ENCODE measurements at regions not wholly inside any gene's neighbourhood (a gene's known extent, or its start where the extent isn't known, plus 50 kb on each side); places are given as distances from the start of the nearest gene placed in this dataset.
"Not testable (repeated sequence)": the region's sequence is repeated elsewhere in the genome, so short reads cannot be mapped to it uniquely, and the experiment has no call there.

DNA sequence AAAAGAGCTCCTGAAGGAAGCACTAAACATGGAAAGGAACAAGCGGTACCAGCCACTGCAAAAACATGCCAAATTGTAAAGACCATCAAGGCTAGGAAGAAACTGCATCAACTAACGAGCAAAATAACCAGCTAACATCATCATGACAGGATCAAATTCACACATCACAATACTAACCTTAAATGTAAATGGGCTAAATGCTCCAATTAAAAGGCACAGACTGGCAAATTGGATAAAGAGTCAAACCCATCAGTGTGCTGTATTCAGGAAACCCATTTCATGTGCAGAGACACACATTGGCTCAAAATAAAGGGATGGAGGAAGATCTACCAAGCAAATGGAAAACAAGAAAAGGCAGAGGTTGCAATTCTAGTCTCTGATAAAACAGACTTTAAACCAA lies 69.7 kb upstream of the CCT8L2 start:
- H3K36me3 ChIP-seq; H3K4me3 ChIP-seq; H3K27ac ChIP-seq; H3K27me3 ChIP-seq; H3K9me3 ChIP-seq; ATAC-seq (ENCODE audit: low FRiP score in 2 of 2); H3K4me1 ChIP-seq; DNase-seq: not testable (repeated sequence)
- WGBS, 2 donors = 67 to 75% methylated on average over 2 of the region's 2 CpGs

DNA sequence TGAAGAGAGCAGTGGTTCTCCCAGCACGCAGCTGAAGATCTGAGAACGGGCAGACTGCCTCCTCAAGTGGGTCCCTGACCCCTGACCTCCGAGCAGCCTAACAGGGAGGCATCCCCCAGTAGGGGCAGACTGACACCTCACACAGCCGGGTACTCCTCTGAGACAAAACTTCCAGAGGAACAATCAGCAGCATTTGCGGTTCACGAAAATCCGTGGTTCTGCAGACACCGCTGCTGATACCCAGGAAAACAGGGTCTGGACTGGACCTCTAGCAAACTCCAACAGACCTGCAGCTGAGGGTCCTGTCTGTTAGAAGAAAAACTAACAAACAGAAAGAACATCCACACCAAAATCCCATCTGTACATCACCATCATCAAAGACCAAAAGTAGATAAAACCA lies 68.4 kb upstream of the CCT8L2 start:
- H3K9me3 ChIP-seq; H3K27me3 ChIP-seq; H3K4me1 ChIP-seq; H3K27ac ChIP-seq; H3K36me3 ChIP-seq; DNase-seq; ATAC-seq (ENCODE audit: low FRiP score in 2 of 2); H3K4me3 ChIP-seq: not testable (repeated sequence)
- 91 to 94% methylated on average over 7 to 8 of the region's 8 CpGs for WGBS, 2 donors

DNA sequence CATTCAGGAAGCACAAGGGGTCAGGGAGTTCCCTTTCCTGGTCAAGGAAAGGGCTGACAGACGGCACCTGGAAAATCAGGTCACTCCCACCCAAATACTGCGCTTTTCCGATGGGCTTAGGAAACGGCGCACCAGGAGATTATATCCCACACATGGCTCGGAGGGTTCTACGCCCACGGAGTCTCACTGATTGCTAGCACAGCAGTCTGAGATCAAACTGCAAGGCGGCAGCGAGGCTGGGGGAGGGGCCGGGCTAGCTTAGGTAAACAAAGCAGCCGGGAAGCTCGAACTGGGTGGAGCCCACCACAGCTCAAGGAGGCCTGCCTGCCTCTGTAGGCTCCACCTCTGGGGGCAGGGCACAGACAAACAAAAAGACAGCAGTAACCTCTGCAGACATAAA lies 68.0 kb upstream of the CCT8L2 start:
- DNase-seq = peak in 1 of 2 donors; percentile 42
- 94 to 95% methylated on average over 13 of the region's 13 CpGs for WGBS, 2 donors
- H3K4me3 ChIP-seq; H3K27ac ChIP-seq; H3K4me1 ChIP-seq; H3K9me3 ChIP-seq; ATAC-seq (ENCODE audit: low FRiP score in 2 of 2); H3K36me3 ChIP-seq; H3K27me3 ChIP-seq: not testable (repeated sequence)

DNA sequence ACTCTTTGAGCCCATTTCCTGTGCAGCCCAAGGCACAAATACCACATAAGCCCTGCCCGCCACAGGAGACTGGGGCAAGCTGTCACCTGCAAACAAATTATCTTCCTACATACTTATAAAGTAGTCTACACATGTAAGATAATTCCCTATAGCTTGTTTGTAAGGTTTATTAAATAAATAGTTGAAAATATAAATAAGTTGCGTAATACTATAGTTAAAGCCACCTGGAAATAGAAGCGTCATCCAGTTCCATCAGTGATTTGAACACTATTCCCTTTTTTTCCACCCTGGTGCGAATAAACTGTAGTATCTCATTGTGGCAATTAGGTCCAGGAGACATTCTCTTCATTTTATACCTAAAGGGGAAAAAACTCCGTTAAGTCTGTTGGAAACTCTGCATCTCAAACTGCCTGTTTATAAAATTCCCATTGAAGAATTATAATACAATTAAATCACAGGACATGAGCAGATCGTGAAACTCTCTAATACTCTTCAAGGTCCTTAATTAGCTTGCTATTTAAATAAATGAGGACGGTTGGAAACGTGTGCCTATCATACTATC lies 66.7 kb upstream of the CCT8L2 start:
- H3K36me3 ChIP-seq; DNase-seq; H3K27ac ChIP-seq; H3K9me3 ChIP-seq; H3K4me3 ChIP-seq; H3K27me3 ChIP-seq; ATAC-seq (ENCODE audit: low FRiP score in 2 of 2); H3K4me1 ChIP-seq: not testable (repeated sequence)
- 86% methylated on average over 8 of the region's 8 CpGs for WGBS, 2 donors

DNA sequence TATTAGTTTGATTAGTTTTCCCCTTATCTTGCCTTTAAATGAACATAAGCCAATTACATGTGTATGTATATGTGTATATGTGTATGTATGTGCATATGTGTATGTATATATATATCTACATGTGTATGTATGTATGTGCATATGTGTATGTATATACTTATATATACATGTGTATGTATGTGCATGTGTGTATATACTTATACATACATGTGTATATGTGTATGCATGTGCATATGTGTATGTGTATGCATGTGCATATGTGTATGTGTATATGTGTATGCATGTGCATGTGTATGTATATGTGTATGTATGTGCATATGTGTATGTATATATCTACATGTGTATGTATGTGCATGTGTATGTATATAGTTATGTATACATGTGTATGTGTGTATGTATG lies 65.5 kb upstream of the CCT8L2 start:
- no peak for ATAC-seq (ENCODE audit: low FRiP score in 2 of 2)
- no peak for DNase-seq
- Histone ChIP-seq H3K4me3 (no peak overlapping the region), H3K36me3 (no peaks in the 10 kb centered on the region), H3K27me3 (no peaks in the 10 kb centered on the region), H3K4me1 (no peaks in the 10 kb centered on the region), H3K9me3 (no peaks in the 10 kb centered on the region), H3K27ac (no peak overlapping the region)
- no peak for TF ChIP-seq POLR2AphosphoS5 (IDR thresholded peaks at IDR 0.05)
- TF ChIP-seq EP300 (IDR thresholded peaks at IDR 0.05) = no peak
- TF ChIP-seq POLR2A (IDR thresholded peaks at IDR 0.05) = no peak
- TF ChIP-seq, protein P1, sequence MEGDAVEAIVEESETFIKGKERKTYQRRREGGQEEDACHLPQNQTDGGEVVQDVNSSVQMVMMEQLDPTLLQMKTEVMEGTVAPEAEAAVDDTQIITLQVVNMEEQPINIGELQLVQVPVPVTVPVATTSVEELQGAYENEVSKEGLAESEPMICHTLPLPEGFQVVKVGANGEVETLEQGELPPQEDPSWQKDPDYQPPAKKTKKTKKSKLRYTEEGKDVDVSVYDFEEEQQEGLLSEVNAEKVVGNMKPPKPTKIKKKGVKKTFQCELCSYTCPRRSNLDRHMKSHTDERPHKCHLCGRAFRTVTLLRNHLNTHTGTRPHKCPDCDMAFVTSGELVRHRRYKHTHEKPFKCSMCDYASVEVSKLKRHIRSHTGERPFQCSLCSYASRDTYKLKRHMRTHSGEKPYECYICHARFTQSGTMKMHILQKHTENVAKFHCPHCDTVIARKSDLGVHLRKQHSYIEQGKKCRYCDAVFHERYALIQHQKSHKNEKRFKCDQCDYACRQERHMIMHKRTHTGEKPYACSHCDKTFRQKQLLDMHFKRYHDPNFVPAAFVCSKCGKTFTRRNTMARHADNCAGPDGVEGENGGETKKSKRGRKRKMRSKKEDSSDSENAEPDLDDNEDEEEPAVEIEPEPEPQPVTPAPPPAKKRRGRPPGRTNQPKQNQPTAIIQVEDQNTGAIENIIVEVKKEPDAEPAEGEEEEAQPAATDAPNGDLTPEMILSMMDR (IDR thresholded peaks at IDR 0.05) = no peak

DNA sequence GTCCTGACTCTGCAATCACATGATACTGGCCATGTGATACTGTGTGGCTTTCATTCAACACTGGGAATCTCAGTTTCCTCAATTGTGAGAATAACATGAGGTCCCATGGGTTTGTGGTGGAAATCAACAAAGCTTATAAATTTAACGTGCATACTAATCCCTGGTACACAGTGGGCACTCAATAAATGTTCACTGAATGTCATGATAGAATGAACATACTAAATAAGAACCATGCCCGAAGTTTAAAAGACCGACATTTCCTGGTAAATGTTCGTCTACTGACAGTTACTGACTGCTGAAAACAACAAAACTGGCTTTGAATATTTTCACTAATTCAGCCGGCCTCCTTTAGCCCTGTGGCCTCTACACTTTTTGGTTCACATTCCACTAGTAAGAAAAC lies 62.3 kb upstream of the CCT8L2 start:
- 77 to 82% methylated on average over 5 of the region's 5 CpGs for WGBS, 2 donors
- Histone ChIP-seq H3K4me1 (no peaks in the 10 kb centered on the region), H3K27ac (no peak overlapping the region), H3K36me3 (no peaks in the 10 kb centered on the region), H3K4me3 (no peak overlapping the region), H3K9me3 (peaks cover 0 to 13% (median 8%) of the 10 kb centered on the region in 4 donors), H3K27me3 (no peaks in the 10 kb centered on the region)
- no peak for ATAC-seq (ENCODE audit: low FRiP score in 2 of 2)
- no peak for DNase-seq
- TF ChIP-seq, protein P1 (IDR thresholded peaks at IDR 0.05) = no peak
- no peak for TF ChIP-seq POLR2AphosphoS5 (IDR thresholded peaks at IDR 0.05)
- no peak for TF ChIP-seq POLR2A (IDR thresholded peaks at IDR 0.05)
- TF ChIP-seq EP300 (IDR thresholded peaks at IDR 0.05) = no peak

DNA sequence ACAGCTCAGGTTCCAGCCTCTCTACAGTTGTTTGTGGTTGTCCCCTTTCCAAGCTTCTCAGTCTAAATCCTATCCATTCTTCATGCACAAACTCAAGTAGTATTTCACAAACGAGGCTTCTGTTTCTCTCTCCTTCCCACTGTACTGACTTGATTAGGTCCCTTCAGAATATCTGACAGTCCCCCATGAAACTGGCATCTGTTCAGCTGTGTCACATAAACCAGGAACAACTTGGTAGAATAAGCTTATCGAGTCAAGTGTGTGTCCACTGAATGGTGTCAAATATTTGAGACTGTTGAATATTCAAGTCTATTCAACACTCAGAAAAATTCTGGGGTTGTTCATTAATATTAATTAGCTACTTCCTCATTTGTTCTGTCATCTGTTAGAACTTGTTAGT lies 61.7 kb upstream of the CCT8L2 start:
- not testable (repeated sequence) for H3K27ac ChIP-seq

DNA sequence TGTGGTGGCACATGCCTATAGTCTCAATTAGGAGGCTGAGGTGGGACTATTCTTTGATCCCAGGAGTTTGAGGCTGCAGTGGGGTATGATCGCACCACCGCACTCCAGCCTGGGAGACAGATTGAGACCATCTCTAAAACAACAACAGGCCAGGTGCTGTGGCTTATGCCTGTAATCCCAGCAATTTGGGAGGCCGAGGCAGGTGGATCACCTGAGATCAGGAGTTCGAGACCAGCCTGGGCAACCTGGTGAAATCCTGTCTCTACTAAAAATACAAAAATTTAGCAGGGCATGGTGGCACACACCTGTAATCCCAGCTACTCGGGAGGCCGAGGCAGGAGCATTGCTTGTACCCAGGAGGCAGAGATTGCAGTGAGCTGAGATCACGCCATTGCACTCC lies 60.6 kb upstream of the CCT8L2 start:
- H3K27ac ChIP-seq; H3K4me1 ChIP-seq; H3K36me3 ChIP-seq; DNase-seq; H3K4me3 ChIP-seq; ATAC-seq (ENCODE audit: low FRiP score in 2 of 2); H3K27me3 ChIP-seq: not testable (repeated sequence)
- 82% methylated on average over 5 to 7 of the region's 7 CpGs for WGBS, 2 donors
- peaks cover 0 to 13% (median 8%) of the 10 kb centered on the region in 4 donors for H3K9me3 ChIP-seq

More for the DNA sequence above, 61.7 kb upstream of the CCT8L2 start:
- H3K36me3 ChIP-seq; H3K4me3 ChIP-seq; H3K27me3 ChIP-seq; ATAC-seq (ENCODE audit: low FRiP score in 2 of 2); H3K4me1 ChIP-seq; DNase-seq: not testable (repeated sequence)
- peaks cover 0 to 13% (median 8%) of the 10 kb centered on the region in 4 donors for H3K9me3 ChIP-seq
- WGBS, 2 donors = 56 to 63% methylated on average over 2 of the region's 2 CpGs

Data from upper lobe of left lung (tissue), 6 donors.